GM12873 (cell line): ENCODE measurements at regions not wholly inside any gene's neighbourhood (a gene's known extent, or its start where the extent isn't known, plus 50 kb on each side); places are given as distances from the start of the nearest gene placed in this dataset.

Experiments used
- TF ChIP-seq, protein P1 (sequence below): IDR thresholded peaks from 2 replicates; pipeline ENCODE4 v1.5.1; 2012; ENCODE audit warnings: low read depth, mild to moderate bottlenecking, moderate library complexity, low read length, control low read depth; ENCODE audit not compliant: insufficient read depth; ENCODE audit errors: missing control alignments

DNA sequence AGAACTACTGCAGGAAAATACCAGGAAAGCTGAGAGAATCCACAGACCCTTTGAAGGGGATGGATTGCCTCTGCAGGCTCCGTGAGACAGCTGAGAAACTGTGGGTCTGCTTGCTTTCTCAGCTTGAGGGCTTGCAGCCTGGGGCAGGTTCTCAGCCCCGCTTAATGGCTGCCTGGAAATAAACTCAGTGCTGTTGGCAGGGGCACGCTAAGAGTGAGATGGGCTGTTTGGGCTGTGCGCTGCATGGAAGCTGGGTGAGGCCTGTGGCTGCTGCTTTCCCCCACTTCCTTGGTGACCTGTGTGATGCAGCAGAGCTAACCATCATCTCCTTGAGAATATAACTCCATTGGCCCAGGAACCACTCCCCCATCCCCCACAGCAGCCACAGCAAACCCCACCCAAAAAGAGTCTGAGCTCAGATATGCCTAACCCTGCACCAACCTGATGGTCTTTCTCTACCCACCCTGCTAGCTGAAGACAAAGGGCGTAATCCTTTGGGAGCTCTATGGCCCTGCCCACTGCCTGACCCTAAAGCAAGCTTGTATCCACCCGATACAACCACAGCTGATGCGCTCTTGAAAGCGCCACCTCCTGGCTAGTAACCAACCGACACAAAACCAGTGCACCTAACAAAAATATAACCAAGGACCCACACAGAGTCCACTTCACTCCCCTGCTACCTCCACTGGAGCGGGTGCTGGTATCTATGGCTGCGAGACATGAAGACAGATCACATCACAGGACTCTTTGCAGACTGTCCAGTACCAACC lies 800.6 kb upstream of the MAP3K7 start:
- TF ChIP-seq, protein P1, sequence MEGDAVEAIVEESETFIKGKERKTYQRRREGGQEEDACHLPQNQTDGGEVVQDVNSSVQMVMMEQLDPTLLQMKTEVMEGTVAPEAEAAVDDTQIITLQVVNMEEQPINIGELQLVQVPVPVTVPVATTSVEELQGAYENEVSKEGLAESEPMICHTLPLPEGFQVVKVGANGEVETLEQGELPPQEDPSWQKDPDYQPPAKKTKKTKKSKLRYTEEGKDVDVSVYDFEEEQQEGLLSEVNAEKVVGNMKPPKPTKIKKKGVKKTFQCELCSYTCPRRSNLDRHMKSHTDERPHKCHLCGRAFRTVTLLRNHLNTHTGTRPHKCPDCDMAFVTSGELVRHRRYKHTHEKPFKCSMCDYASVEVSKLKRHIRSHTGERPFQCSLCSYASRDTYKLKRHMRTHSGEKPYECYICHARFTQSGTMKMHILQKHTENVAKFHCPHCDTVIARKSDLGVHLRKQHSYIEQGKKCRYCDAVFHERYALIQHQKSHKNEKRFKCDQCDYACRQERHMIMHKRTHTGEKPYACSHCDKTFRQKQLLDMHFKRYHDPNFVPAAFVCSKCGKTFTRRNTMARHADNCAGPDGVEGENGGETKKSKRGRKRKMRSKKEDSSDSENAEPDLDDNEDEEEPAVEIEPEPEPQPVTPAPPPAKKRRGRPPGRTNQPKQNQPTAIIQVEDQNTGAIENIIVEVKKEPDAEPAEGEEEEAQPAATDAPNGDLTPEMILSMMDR: no peak

DNA sequence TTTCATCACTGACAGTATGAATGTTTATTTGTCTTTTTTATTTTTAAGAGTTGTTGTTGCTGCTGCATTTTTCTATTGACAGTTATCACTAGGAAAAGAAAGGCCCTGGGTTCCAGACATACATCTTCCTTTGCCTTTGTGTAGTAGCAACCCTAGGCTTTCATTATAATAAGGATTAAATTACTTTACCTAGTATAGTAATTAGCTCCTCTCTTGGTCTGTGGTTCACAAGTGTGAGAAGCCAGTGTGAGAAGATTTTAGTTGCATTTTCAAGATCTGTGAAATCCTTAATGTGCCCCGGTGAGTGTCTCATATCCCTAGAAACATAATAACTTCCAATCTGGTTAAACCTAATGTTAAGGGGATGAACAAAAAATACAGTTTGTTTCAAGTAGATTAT lies 799.3 kb upstream of the MAP3K7 start:
- TF ChIP-seq, protein P1: no peak

DNA sequence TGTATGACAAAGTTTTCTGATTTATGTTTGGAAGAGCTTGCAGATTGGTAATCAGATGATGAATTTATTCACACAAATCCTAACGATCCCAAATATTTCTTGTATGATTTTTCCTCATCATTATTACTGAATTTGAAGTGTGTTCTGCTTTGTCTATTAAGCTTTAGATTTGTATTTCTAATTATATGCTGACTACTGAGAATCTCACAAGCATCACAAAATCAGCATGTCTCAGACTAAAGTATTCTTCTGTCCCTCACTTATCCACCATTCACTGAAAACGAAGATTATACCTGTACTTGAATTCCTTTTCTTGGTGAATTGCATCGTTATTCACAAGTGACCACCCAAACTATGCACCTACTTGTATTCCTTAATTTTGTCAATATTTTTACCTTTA lies 796.3 kb upstream of the MAP3K7 start:
- TF ChIP-seq, protein P1: no peak

DNA sequence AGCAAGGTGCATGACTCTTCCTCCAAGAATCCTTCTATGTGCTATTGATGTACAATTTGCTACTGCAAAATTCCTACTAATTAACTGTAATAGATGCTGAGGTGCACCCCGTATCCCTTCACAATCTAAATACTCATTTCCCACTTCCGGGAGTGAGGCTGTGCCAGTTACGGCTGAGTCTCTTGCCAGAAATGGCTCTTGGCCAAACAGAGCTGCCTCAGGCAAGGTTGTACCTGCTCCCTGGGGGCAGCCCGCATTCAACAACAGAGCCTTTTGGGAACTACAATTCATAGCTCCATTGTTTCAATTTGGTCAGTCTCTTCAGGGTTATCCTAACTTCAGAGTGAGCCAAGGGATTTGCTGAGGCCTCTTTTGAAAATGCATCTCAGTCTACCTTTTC lies 789.8 kb upstream of the MAP3K7 start:
- TF ChIP-seq, protein P1: no peak

DNA sequence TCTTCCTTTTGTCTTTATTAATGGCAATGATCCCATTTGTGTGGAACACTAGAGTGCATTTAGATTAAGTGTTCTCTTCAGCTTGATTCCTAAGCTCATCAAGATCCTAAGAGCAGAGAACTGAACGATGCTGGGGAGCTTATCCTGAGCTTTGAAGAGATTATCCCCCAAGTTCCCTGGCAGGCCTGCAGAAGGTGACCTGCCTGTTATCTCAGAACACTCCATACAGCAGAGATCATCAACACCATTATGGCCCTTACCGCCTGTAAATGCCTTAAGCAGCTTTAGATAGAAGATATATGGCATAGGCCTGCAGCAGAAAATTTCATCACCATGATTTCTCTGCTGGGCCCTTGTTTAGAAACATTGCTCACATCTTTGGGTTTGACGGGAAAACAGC lies 779.9 kb upstream of the MAP3K7 start:
- TF ChIP-seq, protein P1: no peak

DNA sequence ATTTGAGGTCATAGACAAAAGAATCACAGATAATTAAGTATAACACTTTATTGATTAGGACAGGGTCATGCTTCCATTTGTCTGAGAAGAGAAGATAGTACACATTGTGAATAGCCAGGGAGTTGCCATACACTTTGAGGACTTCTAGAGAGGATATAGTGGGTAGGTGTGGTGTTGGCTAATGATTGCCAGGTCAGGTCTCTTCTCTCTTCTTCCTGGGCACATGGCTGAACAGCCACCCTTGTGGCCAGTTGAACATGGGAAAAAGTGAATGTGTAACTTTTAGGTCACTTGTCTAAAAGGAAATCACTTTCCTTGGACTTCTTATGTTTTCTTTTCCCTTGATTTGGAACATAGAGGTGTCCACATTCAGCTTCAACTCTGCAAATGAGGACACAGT lies 772.1 kb upstream of the MAP3K7 start:
- TF ChIP-seq, protein P1: no peak

DNA sequence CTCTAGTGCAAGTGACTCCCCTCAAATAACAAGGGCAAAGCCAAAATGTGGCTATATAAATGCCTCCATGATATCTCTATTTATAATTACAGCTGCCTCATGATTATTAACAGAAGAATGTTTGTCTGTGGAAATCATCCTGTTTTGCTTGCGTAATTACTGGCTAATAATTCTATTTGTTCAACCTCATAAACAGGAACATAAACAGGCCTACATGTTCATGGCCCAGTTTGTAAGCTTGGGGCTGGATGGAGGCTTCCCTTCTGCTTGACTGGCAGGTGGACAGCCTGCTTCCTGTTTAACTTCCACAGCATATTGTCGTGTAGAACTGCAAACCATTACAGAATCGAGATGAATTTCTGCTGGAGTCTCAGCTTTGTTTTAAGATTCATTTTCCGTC lies 766.0 kb upstream of the MAP3K7 start:
- TF ChIP-seq, protein P1: no peak
